ENCODE measurements at regions not wholly inside any gene's neighbourhood (a gene's known extent, or its start where the extent isn't known, plus 50 kb on each side); places are given as distances from the start of the nearest gene placed in this dataset.

DNA sequence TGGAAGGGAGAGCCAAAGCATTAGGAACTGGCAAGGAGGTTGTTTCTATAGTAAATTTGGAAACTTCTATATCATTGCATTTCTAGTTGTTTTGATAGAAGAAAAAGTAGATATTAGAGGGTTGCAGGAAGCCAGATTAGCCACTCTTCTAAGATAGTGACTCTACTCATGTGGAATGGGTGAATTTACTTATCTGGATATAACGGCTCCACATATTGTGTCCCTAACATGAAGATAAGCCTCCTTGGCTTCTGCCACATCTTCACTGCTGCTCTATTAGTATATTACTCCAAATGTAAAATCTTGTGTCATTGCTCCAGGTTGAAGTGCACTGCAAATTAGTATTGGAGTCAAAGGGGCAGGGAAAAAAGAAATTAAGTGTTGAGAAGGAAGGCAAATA is 283.3 kb downstream of the CASP12 start:
- Histone ChIP-seq H4K20me1 (ENCODE audit: control insufficient read depth, extremely low read depth, insufficient read depth, low read length) (no peaks in the 10 kb centered on the region), H3K9me3 (ENCODE audit: control insufficient read depth, insufficient read depth, low read depth, low read length) (no peaks in the 10 kb centered on the region), H3K36me3 (ENCODE audit: control insufficient read depth, insufficient read depth, low read length) (no peaks in the 10 kb centered on the region), H2AFZ (ENCODE audit: low read length) (no peak overlapping the region), H3K9ac (ENCODE audit: insufficient read depth, low read length) (no peak overlapping the region), H3K27me3 (ENCODE audit: control insufficient read depth, insufficient read depth, low read length) (no peaks in the 10 kb centered on the region), H3K4me3 (replicated peaks in 1 of 4; ENCODE audit: control extremely low read depth in 1 of 4, insufficient read depth in 1 of 4, low read depth in 3 of 4, low read length in 4 of 4) (no peak overlapping the region), H3K4me2 (ENCODE audit: extremely low read depth, insufficient read depth, low read length) (no peak overlapping the region), H3K27ac (ENCODE audit: insufficient read depth, low read length) (no peak overlapping the region), H3K79me2 (ENCODE audit: control insufficient read depth, insufficient read depth, low read length) (no peaks in the 10 kb centered on the region), H3K4me1 (ENCODE audit: control insufficient read depth, extremely low read depth, insufficient read depth, low read length) (no peaks in the 10 kb centered on the region)
- no peak for DNase-seq (ENCODE audit: low read depth in 2 of 2)
- TF ChIP-seq EZH2 (IDR thresholded peaks at IDR 0.05; ENCODE audit: low read length, missing control alignments) = no peak
- TF ChIP-seq, protein P1, sequence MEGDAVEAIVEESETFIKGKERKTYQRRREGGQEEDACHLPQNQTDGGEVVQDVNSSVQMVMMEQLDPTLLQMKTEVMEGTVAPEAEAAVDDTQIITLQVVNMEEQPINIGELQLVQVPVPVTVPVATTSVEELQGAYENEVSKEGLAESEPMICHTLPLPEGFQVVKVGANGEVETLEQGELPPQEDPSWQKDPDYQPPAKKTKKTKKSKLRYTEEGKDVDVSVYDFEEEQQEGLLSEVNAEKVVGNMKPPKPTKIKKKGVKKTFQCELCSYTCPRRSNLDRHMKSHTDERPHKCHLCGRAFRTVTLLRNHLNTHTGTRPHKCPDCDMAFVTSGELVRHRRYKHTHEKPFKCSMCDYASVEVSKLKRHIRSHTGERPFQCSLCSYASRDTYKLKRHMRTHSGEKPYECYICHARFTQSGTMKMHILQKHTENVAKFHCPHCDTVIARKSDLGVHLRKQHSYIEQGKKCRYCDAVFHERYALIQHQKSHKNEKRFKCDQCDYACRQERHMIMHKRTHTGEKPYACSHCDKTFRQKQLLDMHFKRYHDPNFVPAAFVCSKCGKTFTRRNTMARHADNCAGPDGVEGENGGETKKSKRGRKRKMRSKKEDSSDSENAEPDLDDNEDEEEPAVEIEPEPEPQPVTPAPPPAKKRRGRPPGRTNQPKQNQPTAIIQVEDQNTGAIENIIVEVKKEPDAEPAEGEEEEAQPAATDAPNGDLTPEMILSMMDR (conservative IDR thresholded peaks at IDR 0.05 in 1 of 2, IDR thresholded peaks at IDR 0.05 in 1 of 2; ENCODE audit: low read depth in 1 of 2, low read length in 2 of 2) = no peak

DNA sequence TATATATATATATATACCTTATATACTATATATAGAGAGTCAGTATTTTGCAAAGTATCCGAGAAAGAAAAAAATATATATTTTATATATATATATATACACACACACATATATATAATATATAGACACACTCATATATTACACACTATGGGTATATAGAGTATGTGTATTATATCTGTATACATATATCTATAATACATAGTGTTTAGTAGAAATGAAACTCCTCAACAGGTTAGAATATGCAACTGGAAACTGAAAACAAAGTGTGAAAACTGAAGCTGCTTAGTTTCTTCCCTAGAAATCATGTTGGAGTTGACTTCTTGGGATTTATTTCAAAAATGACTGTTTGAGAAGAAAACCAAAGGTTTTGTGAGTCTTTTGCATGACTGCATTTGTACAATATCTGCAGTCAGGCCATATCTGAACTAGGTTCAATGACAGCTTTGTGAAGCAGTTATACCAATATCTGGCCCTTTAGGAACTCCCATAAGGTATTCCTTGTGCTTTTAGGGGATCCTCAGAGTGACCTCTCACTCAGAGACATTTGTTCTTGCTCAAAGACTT is 284.1 kb downstream of the CASP12 start:
- H3K4me2 ChIP-seq (ENCODE audit: extremely low read depth, insufficient read depth, low read length) = no peak overlapping the region
- TF ChIP-seq, protein P1 (conservative IDR thresholded peaks at IDR 0.05 in 1 of 2, IDR thresholded peaks at IDR 0.05 in 1 of 2; ENCODE audit: low read depth in 1 of 2, low read length in 2 of 2) = no peak
- TF ChIP-seq EZH2 (IDR thresholded peaks at IDR 0.05; ENCODE audit: low read length, missing control alignments) = no peak
- no peak overlapping the region for H3K9ac ChIP-seq (ENCODE audit: insufficient read depth, low read length)
- no peaks in the 10 kb centered on the region for H4K20me1 ChIP-seq (ENCODE audit: control insufficient read depth, extremely low read depth, insufficient read depth, low read length)
- H3K4me3 ChIP-seq (replicated peaks in 1 of 4; ENCODE audit: control extremely low read depth in 1 of 4, insufficient read depth in 1 of 4, low read depth in 3 of 4, low read length in 4 of 4) = no peak overlapping the region
- no peaks in the 10 kb centered on the region for H3K9me3 ChIP-seq (ENCODE audit: control insufficient read depth, insufficient read depth, low read depth, low read length)
- no peaks in the 10 kb centered on the region for H3K27me3 ChIP-seq (ENCODE audit: control insufficient read depth, insufficient read depth, low read length)
- no peak for DNase-seq (ENCODE audit: low read depth in 2 of 2)
- H3K4me1 ChIP-seq (ENCODE audit: control insufficient read depth, extremely low read depth, insufficient read depth, low read length) = peaks cover 3% of the 10 kb centered on the region
- H3K79me2 ChIP-seq (ENCODE audit: control insufficient read depth, insufficient read depth, low read length) = no peaks in the 10 kb centered on the region
- no peak overlapping the region for H2AFZ ChIP-seq (ENCODE audit: low read length)
- H3K27ac ChIP-seq (ENCODE audit: insufficient read depth, low read length) = no peak overlapping the region
- no peaks in the 10 kb centered on the region for H3K36me3 ChIP-seq (ENCODE audit: control insufficient read depth, insufficient read depth, low read length)

DNA sequence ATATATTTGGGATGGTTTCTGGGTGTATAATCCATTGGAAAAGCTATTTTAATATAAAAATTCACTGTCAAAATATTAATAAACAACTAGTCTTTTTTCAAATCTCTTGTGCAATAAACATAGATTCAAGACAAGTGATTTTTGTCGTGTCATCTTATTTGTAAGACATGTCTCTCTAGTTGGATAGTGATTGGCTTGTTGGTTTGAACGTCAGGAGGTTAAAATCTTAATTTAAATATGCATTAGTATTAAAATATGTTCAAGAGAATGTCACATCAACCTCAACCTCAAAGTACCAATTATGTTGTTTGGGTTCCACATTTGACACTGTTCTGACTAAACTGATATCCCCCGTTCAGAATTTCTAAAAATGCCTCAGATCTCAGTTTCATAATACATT is 287.6 kb downstream of the CASP12 start:
- Histone ChIP-seq H3K4me3 (replicated peaks in 1 of 4; ENCODE audit: control extremely low read depth in 1 of 4, insufficient read depth in 1 of 4, low read depth in 3 of 4, low read length in 4 of 4) (no peak overlapping the region), H3K79me2 (ENCODE audit: control insufficient read depth, insufficient read depth, low read length) (no peaks in the 10 kb centered on the region), H3K36me3 (ENCODE audit: control insufficient read depth, insufficient read depth, low read length) (no peaks in the 10 kb centered on the region), H3K4me2 (ENCODE audit: extremely low read depth, insufficient read depth, low read length) (no peak overlapping the region), H2AFZ (ENCODE audit: low read length) (no peak overlapping the region), H3K9ac (ENCODE audit: insufficient read depth, low read length) (no peak overlapping the region), H3K27ac (ENCODE audit: insufficient read depth, low read length) (no peak overlapping the region), H3K4me1 (ENCODE audit: control insufficient read depth, extremely low read depth, insufficient read depth, low read length) (peaks cover 3% of the 10 kb centered on the region), H3K9me3 (ENCODE audit: control insufficient read depth, insufficient read depth, low read depth, low read length) (no peaks in the 10 kb centered on the region), H3K27me3 (ENCODE audit: control insufficient read depth, insufficient read depth, low read length) (no peaks in the 10 kb centered on the region), H4K20me1 (ENCODE audit: control insufficient read depth, extremely low read depth, insufficient read depth, low read length) (no peaks in the 10 kb centered on the region)
- DNase-seq (ENCODE audit: low read depth in 2 of 2) = no peak
- TF ChIP-seq, protein P1 (conservative IDR thresholded peaks at IDR 0.05 in 1 of 2, IDR thresholded peaks at IDR 0.05 in 1 of 2; ENCODE audit: low read depth in 1 of 2, low read length in 2 of 2) = no peak
- no peak for TF ChIP-seq EZH2 (IDR thresholded peaks at IDR 0.05; ENCODE audit: low read length, missing control alignments)
